ENCODE measurements at regions not wholly inside any gene's neighbourhood (a gene's known extent, or its start where the extent isn't known, plus 50 kb on each side); places are given as distances from the start of the nearest gene placed in this dataset.
"Not testable (repeated sequence)": the region's sequence is repeated elsewhere in the genome, so short reads cannot be mapped to it uniquely, and the experiment has no call there.

DNA sequence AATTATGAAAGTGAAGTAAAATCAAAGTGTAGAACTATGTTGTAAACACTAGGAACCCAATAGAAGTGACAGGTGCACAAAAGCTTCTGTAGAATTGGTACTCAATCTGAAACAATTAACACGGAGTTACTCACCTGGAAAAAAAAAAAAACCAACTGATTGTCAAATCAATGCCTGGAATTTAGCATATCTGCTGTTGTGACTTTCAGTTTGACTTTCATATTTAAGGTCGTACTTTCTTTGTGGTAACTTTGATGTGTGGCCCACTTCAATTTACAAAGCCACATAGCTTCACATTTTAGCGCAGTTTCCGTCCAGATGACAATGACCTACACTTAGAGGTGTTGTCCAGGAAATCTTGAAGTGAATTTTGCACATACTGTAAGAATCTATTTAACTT, 1124.9 kb downstream of the STIM2 start:
- DNase-seq: no peak

DNA sequence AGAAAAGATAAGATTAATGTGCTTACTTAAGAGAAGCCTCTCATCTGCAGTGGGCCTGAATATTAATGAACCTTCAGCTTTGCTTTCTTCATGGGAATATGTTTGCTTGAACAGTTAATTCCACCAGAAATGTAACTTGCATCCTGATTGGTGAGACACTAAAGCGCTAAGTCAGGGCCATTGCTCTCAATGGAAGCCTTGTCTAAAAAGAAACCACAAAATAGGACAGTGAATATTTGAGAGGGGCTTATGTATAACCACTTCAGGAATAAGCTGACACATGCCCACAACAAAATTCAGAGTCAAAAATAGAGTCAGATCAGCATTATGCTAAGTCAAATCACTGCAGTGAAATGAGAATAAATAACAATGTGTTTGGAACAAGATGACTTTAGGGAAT, 1125.8 kb downstream of the STIM2 start:
- no peak for DNase-seq

DNA sequence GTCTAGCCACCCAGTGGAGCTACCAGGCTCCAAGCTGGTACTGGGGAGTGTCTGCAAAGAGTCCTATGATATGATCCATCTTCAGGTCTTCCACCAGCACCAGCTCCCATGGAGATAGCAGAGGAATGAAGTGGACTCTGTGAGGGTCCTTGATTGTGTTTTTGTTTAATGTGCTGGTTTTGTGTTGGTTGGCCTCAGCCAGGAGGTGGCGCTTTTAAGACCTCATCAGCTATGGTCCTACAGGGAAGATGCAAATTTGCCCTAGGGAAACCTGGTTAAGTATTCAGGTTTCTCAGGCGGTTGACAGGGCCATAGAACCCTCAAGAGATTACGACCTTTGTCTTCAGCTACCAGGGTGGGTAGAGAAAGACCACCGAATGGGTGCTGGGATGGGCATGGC, 1141.1 kb downstream of the STIM2 start:
- DNase-seq: no peak

DNA sequence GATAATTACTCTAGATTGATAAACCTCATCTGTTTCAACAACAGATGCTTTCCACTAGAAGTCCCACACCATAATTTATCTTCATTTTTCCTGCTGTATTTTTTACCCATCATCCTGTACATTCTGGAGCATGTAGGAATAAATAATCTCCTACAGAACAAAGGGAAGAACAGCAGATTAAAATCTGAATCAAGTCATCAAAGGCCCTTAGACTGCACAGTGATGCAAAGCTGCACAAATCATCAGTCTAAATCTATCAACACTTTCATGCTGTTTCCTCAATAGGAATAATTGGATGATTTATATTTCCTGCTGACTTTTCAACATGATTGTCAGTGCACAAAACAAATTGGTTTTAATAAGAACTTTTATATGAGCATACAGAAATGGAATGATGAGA, 1143.9 kb downstream of the STIM2 start:
- DNase-seq: no peak

DNA sequence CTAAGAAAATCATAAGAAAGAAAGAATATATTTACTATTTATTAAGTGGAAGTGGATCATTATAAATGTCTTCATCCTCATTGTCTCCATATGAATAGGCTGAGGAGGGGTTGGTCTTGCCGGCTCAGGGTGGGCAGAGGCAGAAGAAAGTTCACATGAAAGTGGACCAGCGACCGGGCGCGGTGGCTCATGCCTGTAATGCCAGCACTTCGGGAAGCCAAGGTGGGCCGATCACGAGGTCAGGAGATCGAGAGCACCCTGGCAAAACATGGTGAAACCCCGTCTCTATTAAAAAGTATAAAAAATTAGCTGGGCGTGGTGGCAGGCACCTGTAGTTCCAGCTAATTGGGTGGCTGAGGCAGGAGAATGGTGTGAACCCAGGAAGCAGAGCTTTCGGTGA, 1145.4 kb downstream of the STIM2 start:
- no peak for DNase-seq

DNA sequence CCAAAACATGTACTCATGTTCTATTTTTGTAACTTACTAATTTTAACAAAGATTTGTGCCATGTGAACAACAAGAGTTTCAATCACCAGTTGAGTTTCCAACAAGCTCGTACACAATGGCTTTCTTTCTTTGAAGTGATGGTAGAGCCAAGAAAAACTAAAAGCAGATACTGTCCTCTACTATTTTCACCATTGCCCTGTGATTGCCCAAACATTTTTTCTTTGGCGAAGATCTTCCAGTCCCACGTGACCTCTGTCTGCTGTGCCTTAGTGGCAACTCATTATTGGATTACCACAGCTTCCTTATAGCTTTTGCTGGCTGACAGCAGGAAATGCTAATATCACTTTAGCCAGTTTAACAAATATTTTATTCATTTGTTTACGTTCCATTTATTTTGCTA, 1147.1 kb downstream of the STIM2 start:
- DNase-seq: no peak

DNA sequence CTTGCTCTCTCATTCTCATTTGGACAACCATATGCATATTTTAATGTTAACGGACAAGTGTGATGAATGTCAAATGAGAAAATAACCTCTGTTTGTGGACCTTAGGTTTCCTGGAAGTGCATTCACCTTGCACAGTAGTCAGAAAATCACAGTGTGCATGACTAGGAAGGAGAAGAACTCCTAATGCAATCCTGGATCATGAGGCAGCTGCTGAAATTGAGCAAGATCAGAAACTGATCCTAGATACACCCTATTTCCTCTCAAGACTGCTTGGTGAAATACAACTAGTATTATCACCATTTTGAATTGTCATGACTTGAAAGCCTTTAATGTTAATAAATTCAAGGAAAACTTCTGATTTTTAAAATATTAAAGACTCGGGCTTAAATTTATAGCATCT, 1148.9 kb downstream of the STIM2 start:
- DNase-seq: no peak

DNA sequence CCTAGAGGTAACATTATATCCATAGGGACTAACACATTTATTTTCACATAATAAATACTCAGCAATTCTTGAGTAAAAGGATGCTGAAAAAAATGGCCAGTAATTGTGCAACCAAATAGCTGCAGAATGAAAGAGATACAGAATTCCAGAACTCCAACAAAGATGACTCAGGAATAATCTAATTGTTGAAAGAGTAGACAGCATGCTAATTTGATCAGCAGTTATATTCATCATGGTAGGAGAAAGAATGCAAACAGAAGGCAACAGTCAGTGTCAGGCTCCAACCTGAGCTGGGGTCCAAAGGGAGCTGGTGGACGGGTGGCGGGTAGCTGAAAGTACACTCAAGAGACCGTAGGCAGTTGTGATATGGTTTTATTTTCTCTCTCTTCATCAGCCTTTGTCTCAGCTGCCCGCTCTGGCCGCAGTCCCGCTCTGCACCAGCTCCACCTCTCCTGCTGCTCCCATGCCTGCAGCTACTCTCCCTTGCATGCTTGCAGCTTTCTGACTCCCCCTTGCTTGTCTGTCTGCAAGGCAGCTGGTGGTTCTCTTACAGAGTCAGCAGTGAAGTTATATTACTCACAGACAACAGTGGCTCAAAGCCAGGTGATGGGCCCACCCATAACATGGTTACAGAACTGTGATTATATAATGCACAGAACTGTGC, 1150.1 kb downstream of the STIM2 start:
- no peak for DNase-seq

DNA sequence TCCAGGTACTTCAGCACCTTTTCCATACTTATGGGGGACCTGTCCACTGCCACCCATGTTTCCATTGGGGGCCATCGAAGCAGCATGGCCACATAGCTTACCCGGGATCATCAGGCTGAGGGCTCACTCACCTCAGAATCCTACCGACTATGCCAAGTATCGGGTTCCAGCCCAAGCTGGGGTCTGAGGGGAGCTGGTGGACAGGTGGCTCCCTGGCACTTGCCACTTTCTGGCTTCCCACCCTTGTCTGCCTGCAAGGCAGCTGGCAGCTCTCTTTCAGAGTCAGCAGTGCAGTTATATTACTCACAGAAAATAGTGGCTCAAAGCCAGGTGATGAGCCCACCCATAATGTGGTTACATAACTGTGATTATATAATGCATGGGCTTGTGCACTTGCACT, 1153.8 kb downstream of the STIM2 start:
- DNase-seq: no peak

DNA sequence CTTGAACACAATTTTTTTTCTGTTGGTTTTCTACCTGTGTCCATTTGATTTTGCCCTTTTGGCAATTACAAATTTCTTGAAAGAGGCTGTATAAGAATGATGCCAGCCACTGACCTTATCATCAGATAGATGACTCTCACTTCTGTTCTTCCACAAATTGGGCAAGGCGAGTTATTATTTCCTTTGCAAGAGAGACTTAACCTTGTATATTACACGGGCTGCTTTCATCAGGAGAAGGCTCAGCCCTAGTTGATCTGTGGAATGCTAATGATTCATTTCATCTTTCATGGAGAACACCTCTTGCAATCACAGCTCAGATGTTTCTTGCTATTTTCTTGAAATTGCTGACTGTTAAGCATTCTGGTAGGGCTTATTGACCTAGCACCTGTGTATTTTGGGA, 1155.4 kb downstream of the STIM2 start:
- no peak for DNase-seq

DNA sequence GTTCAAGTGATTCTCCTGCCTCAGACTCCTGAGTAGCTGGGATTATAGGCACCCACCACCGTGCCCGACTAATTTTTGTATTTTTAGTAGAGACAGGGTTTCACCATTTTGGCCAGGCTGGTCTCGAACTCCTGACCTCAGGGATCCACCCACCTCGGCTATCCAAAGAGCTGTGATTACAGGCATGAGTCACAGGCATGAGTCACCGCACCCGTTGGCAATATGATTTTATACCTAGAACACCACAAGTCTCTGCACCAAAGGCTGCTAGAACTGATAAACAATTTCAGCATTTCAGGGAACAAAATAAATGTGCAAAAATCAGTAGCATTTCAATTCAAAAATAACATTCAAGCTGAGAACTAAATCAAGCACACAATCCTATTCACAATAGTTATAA, 1177.6 kb downstream of the STIM2 start:
- DNase-seq: not testable (repeated sequence)

DNA sequence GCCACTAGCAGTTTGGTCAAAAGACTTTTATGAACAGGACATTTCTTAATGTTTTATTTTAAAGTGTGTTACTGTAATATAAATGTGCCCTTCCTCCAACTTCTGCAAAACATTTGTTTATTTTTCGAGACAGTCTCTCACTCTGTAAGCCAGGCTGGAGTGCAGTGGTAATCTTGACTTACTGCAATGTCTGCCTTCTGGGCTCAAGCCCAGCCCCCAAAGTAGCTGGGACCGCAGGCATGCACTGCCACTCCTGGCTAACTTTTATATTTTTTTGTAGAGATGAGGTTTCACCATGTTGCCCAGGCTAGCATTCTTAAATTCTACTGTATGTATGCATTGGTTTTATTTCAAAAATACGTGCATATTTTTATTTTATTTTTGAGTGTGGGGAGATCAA, 1201.9 kb downstream of the STIM2 start:
- DNase-seq: no peak

DNA sequence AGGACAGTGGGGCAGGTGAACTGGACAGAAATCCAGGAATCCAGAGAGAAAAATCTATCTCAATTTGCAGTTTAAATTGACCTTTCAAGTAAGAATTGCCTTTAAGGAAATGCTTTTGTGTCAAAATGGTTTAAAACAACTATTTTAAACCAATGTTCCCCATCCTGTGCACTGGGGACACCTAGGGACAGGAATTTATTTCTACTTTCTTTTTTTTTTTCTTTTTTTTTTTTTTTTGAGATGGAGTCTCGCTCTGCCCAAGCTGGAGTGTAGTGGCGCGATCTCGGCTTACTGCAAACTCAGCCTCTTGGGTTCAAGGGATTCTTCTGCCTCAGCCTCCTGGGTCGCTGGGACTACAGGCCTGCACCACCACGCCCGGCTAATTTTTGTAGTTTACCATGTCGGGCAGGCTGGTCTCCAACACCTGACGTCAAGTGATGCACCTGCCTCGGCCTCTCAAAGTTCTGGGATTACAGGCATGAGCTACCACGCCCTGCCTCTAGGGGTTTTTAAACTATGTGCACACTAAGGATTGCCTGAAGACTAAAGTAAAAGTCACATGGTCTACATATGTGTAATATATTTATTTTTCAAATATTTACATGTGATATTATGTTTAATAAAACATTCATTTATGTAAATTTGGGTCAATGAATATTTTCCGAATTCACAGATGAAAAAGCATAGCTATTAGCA, 1213.4 kb downstream of the STIM2 start:
- DNase-seq: no peak

DNA sequence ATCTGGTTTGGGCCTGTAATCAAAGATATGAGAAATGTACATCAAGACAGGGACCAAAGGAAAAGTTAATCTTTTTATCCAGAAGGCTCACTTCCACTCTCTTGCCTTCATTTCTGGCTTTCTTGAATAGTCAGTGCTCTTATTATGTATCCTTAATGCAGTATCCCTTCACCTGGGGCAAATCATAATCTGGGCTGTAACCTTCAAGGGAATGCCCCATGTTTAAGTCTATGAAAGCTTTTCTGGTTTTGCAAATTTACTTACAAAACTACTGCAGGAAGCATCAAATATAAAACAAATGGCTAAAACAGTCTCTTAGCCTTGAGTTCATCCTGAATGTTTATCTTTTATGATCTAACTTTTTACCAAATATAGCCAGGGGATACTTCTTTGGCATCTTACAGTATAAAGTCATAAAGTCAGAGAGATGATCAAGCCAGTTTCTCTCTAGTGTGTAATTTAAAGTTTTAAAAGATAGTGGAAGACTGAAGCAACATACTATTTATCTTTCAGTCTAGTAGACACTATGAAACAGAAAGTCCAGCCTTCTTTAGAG, 1214.8 kb downstream of the STIM2 start:
- DNase-seq: no peak

DNA sequence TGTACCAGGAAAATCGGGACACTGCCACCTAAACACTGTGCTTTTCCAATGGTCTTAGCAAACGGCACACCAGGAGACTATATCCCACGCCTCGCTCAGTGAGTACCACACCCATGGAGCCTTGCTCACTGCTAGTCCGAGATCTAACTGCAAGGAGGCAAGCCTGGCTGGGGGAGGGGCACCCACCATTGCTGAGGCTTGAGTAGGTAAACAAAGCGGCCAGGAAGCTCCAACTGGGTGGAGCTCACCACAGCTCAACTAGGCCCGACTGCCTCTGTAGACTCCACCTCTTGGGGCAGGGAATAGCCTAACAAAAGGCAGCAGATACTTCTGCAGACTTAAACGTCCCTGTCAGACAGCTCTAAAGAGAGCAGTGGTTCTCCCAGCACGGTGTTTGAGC, 1216.6 kb downstream of the STIM2 start:
- not testable (repeated sequence) for DNase-seq

DNA sequence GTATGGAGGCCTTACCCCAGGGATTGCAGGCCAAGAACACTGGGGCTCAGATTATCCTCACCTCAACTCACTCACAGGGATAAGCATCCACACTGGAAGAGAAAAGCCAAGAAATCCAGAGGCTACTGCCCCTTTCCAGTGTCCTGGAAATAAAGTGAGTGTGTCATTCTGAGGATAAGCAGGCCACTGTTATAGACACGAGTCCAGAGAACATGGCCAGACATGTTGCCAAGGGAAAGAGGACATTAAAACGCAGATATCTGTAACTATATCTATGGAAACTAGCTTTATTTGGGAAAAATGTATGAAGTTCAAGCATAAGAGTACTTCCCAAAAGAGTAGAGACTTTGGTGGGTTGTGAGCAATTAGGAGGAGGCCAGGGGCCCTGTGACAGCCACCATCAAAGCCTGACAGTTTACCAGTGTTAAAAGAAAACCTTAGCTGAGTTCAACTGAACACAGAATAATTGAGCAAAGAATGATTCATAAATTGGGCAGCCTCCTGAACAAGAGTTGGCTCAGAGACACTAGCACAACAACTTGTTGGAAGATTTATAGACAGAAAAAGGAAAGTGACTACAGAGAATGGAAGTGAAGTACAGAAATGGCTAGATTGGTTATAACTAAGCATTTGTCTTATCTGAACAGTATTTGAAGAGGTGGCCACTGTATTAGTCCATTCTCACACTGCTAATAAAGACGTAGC, 1222.2 kb downstream of the STIM2 start:
- no peak for DNase-seq

DNA sequence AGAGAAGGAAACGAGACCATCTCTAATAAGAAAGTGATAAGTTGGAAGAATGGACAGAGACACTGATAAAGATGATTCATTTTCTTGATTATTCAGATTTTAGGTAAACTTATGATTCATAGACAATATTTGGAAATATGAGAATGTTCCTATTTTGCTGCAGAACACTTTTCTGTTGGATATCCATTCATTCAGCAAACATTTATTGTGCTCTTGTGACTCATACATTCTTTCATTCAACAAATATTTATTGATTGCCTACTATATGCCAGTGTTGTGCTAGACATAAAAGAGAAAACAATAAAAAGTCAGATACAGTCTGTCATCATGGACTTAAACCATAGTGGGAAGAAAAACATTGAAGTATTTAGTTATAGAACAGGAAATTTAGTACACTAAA, 1232.0 kb downstream of the STIM2 start:
- DNase-seq: no peak

DNA sequence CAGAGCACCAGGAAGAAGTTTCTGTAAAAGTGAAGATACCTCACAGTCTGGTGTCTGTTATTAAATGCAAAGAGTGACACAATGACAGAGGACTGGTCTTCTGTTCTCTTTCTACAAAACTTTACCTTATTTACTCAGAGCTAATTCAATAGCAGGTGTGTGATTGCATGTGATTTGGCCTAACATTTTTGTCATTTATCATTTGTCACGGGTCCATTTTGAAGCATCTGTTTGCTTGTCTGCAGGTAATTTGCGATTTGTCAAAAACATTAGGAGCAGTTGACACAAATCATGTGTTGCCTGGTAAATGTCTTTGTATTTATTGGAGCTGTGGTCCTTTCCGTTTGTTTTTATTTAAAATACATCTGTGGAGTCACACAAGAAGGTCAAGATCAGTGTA, 1232.4 kb downstream of the STIM2 start:
- no peak for DNase-seq

DNA sequence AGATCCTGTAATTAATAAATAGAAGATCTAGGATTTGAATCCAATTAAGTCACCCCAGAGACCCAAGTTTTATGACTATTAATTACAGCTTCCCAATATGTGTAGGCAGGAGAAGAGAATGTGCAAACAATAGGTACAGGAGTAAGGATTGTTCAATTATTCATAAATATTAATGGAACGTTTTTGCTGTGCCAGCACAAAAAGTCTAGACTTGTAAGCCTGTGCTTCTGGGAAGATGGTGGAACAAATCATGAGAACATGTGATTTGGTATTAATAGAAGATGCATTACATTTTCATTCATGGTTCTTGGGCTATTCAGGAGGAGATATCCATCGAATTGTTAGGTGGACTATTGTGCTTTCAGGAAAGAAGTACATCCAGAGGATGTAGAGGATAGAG, 1240.9 kb downstream of the STIM2 start:
- DNase-seq: no peak

DNA sequence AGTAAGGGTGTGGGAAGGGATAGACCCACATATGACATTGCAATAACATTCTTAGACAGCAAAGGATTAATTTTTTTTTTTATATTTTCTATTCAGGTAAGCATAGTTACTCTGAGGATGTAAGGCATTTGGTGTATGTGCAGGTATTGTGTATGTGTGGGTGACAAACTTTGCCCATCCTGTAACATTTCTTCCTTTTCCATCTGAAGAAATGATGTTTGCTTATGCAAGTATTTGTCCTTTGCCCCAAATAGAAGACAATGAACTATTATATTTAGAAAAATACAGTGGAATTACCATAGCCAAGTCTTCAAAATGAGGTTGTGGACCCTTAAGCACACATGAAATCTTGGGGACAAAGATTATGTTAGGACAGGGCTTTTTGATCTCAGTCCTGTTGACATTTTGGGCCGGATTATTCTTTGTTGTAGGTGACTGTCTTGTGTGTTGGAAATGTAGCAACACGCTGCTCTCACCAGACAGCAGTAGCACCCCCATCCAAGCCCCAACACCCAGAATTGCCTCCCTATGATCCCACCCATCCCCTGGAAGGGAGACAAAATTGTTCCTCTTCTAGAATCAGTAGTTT, 1244.7 kb downstream of the STIM2 start:
- no peak for DNase-seq

DNA sequence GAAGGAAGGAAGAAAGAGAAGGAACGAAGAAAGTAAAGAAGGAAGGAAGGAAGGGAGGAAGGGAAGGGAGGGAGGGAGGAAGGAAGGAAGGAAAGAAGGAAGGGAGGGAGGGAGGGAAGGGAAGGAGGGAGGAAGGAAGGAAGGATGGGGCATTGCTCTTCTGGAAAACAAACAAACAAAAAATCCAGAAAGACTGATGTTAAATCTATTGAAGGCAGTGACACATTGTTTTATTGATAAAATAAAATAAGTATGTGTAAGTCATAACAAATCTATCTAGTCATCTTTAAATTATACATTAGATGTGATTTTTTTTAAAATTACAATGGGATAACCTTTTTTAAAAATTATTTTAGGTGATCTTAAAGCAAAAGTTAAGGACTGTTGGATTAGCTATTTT, 1245.5 kb downstream of the STIM2 start:
- DNase-seq: no peak

DNA sequence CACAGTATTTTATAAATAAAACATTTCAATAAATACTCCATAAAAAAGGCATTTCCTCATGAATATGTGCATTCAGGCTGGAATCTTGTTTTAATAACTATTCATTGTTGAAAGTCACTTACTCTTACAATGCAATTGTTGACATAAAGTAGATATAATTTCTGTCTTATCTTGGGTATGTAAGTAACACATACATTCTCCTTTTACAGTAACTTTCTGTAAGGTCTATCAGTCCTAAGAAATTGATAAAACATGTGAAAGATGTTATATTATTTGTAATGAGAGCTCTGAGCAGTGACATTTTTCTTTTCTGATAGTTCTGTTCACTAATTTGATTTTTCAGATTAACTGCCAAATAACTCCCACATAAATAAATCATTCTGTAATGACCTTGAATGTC, 1249.2 kb downstream of the STIM2 start:
- DNase-seq: no peak

DNA sequence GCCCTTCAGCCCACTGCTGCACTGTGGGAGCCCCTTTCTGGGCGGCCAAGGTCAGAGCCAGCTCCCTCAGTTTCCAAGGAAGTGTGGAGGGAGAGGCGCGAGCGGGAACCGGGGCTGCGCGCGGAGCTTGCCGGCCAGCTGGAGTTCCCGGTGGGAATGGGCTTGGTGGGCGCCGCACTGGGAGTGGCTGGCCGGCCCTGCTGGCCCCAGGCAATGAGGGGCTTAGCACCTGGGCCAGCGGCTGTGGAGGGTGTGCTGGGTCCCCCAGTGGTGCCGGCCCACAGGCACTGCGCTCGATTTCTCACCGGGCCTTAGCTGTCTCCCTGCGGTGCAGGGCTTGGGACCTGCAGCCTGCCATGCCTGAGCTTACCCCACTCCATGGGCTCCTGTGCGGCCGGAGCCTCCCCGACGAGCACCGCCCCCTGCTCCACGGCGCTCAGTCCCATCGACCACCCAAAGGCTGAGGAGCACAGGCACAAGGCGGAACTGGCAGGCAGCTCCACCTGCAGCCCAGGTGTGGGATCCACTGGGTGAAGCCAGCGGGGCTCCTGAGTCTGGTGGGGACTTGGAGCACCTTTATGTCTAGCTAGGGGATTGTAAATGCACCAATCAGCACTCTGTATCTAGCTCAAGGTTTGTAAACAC, 1252.2 kb downstream of the STIM2 start:
- DNase-seq: not testable (repeated sequence)

Data from activated naive CD4-positive, alpha-beta T cell treated with Interleukin-2 at 50 U/mL for 16 hours (primary cell).